Astrocyte (in vitro differentiated cells and primary cell): ENCODE measurements at regions not wholly inside any gene's neighbourhood (a gene's known extent, or its start where the extent isn't known, plus 50 kb on each side); places are given as distances from the start of the nearest gene placed in this dataset.

Experiments used
- CTCF ChIP-seq: IDR thresholded peaks from 2 replicates; pipeline ENCODE4 v1.5.1; 2011; ENCODE audit warnings: low read depth, mild to moderate bottlenecking, inconsistent platforms, low read length, moderate library complexity; ENCODE audit not compliant: insufficient read depth
- EZH2 ChIP-seq: IDR thresholded peaks from 2 replicates; pipeline ENCODE4 v1.6.1; 2012; ENCODE audit warnings: mild to moderate bottlenecking, low read length, inconsistent platforms; ENCODE audit not compliant: insufficient read depth

DNA sequence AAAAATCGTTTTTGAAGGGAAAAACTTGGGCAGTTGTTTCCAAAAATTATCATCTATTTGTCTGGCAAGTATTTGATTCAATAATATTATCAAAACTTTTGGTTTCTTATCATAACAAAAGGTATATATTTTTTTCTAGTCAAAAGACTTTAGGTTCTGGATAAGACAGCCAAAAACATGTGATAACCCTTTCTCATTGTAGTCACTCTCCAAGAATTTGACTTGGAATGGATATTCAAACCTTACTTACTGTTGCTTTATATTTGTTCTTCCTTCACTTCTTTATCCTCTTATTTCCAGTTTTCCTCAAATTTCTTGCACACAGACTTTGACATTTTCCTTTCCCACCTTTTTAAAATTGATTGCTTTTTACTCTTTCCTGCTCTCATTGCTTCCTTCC is 140.9 kb upstream of the FAM3C start:
- TF ChIP-seq CTCF, result no peak
- no peak for TF ChIP-seq EZH2
